ENCODE measurements at regions not wholly inside any gene's neighbourhood (a gene's known extent, or its start where the extent isn't known, plus 50 kb on each side); places are given as distances from the start of the nearest gene placed in this dataset.

DNA sequence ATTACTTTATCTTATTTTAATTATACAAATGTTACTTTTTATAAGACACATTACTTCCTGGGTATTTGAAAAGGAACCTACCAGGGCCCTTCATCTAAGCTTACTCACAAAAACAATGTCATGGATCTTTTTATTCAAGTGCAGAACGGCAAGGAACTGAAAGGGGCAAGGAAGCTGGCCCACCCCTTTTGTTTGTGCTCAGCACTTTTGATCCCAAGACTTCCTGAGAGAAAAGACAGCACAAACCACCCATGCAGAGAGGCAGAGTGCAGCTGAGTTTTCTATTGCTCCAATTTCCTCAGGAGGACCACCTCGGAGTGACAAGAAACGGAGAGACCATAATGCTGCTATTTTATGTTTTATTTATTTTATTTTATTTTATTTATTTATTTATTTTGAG, 232.0 kb upstream of the NRP1 start:
- DNase-seq (ENCODE audit: extremely low spot score, unreplicated experiment): no peak
- no peaks in the 10 kb centered on the region for H3K27me3 Mint-ChIP-seq (ENCODE audit: unreplicated experiment)

DNA sequence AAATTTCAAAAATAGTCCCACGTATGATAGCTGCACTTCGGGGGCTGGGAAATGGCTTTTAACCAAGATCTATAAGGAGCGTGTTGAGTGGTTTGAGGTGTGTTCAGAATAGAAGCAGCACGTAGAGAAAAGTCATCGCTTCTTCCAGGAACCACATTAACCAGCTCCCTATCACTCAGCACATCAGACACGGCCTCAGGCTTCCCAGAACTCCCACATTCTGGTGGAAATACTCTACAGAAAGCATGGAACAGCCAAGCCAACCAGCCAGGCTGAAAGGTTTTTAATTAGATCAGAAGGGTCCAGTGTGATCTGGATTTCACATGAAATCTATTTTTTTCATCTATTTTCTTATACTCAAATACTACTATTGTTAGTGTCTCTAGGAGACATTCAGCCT, 231.5 kb upstream of the NRP1 start:
- Mint-ChIP-seq H3K27ac (ENCODE audit: unreplicated experiment) (no peak overlapping the region), H3K27me3 (ENCODE audit: unreplicated experiment) (no peaks in the 10 kb centered on the region), H3K9me3 (ENCODE audit: unreplicated experiment) (no peaks in the 10 kb centered on the region), H3K4me1 (ENCODE audit: unreplicated experiment) (peaks cover 2% of the 10 kb centered on the region), H3K36me3 (ENCODE audit: unreplicated experiment) (no peaks in the 10 kb centered on the region), H3K4me3 (ENCODE audit: unreplicated experiment) (no peak overlapping the region)
- TF ChIP-seq, protein P1, sequence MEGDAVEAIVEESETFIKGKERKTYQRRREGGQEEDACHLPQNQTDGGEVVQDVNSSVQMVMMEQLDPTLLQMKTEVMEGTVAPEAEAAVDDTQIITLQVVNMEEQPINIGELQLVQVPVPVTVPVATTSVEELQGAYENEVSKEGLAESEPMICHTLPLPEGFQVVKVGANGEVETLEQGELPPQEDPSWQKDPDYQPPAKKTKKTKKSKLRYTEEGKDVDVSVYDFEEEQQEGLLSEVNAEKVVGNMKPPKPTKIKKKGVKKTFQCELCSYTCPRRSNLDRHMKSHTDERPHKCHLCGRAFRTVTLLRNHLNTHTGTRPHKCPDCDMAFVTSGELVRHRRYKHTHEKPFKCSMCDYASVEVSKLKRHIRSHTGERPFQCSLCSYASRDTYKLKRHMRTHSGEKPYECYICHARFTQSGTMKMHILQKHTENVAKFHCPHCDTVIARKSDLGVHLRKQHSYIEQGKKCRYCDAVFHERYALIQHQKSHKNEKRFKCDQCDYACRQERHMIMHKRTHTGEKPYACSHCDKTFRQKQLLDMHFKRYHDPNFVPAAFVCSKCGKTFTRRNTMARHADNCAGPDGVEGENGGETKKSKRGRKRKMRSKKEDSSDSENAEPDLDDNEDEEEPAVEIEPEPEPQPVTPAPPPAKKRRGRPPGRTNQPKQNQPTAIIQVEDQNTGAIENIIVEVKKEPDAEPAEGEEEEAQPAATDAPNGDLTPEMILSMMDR (IDR thresholded peaks at IDR 0.05): no peak
- DNase-seq (ENCODE audit: extremely low spot score, unreplicated experiment): no peak

More for the DNA sequence above, 232.0 kb upstream of the NRP1 start:
- Mint-ChIP-seq H3K4me3 (ENCODE audit: unreplicated experiment) (no peak overlapping the region), H3K27ac (ENCODE audit: unreplicated experiment) (no peak overlapping the region), H3K36me3 (ENCODE audit: unreplicated experiment) (no peaks in the 10 kb centered on the region), H3K4me1 (ENCODE audit: unreplicated experiment) (peaks cover 2% of the 10 kb centered on the region), H3K9me3 (ENCODE audit: unreplicated experiment) (no peaks in the 10 kb centered on the region)
- TF ChIP-seq, protein P1 (IDR thresholded peaks at IDR 0.05): no peak

DNA sequence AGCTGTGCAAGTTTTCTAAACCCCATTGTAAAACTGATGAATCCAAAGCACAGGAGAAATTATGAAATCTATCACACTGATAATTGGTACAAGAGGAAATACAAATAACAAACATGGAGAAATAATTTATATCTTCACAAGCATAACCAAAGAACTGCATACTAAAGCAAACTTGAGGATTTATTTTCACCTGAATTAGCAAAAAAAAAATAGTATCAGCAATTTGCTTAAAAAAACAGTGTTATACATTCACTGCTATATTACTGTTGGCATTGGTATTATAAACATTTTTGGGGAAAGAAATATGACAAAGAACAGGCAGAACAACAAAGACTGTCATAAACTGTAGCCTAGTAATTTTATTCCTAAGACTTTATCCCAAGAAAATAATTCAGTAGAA, 230.8 kb upstream of the NRP1 start:
- DNase-seq (ENCODE audit: extremely low spot score, unreplicated experiment): no peak
- TF ChIP-seq, protein P1 (IDR thresholded peaks at IDR 0.05): no peak
- H3K4me1 Mint-ChIP-seq (ENCODE audit: unreplicated experiment): peaks cover 2% of the 10 kb centered on the region
- no peak overlapping the region for H3K4me3 Mint-ChIP-seq (ENCODE audit: unreplicated experiment)
- no peaks in the 10 kb centered on the region for H3K27me3 Mint-ChIP-seq (ENCODE audit: unreplicated experiment)
- no peaks in the 10 kb centered on the region for H3K36me3 Mint-ChIP-seq (ENCODE audit: unreplicated experiment)
- H3K27ac Mint-ChIP-seq (ENCODE audit: unreplicated experiment): no peak overlapping the region
- no peaks in the 10 kb centered on the region for H3K9me3 Mint-ChIP-seq (ENCODE audit: unreplicated experiment)

DNA sequence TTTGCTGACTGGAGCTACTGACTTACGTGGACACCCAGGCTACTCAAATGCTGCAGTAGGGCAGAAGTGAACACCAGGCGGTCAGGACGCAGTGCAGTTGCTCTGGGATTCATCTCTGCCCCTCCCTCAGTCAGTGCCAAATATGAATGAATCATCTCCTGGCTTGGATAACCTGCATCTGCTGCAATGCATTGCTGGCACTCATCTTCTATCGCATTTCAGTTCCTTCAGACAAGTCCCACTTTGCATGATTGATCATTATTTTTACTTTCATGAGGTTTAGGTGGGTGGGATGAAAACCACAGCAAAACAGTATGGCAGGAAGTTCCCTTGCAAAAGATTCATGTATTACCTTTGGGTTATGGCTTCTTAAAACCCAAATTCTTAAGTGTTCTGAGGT, 224.6 kb upstream of the NRP1 start:
- DNase-seq (ENCODE audit: extremely low spot score, unreplicated experiment): no peak
- Mint-ChIP-seq H3K9me3 (ENCODE audit: unreplicated experiment) (no peaks in the 10 kb centered on the region), H3K4me1 (ENCODE audit: unreplicated experiment) (peaks cover 8% of the 10 kb centered on the region), H3K27ac (ENCODE audit: unreplicated experiment) (no peak overlapping the region), H3K4me3 (ENCODE audit: unreplicated experiment) (no peak overlapping the region), H3K27me3 (ENCODE audit: unreplicated experiment) (peaks cover 53% of the 10 kb centered on the region), H3K36me3 (ENCODE audit: unreplicated experiment) (no peaks in the 10 kb centered on the region)
- TF ChIP-seq, protein P1 (IDR thresholded peaks at IDR 0.05): no peak

DNA sequence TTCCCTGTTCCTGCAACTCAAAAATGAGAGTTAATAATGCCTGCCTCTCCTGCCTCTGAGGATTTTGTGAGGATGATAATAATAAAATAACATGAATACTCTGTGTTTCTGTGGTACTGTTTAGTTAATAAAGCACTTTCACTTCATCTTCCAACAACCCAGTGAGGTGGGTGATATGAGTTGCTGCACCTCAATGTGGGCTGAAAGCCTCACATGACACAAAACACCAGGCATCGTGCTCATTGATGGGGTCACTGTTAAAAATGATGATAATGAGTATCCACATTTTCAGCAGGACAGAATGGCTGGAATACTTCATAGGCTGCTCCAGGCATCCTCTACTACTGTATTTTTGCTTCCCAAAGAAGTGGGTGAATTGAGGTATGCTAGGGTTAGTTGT, 222.8 kb upstream of the NRP1 start:
- Mint-ChIP-seq H3K36me3 (ENCODE audit: unreplicated experiment) (no peaks in the 10 kb centered on the region), H3K27me3 (ENCODE audit: unreplicated experiment) (peaks cover 54% of the 10 kb centered on the region), H3K4me1 (ENCODE audit: unreplicated experiment) (peaks cover 8% of the 10 kb centered on the region), H3K4me3 (ENCODE audit: unreplicated experiment) (no peak overlapping the region), H3K27ac (ENCODE audit: unreplicated experiment) (no peak overlapping the region), H3K9me3 (ENCODE audit: unreplicated experiment) (no peaks in the 10 kb centered on the region)
- no peak for DNase-seq (ENCODE audit: extremely low spot score, unreplicated experiment)
- TF ChIP-seq, protein P1 (IDR thresholded peaks at IDR 0.05): no peak

Measured in osteocyte (in vitro differentiated cells).